ENCODE measurements at regions not wholly inside any gene's neighbourhood (a gene's known extent, or its start where the extent isn't known, plus 50 kb on each side); places are given as distances from the start of the nearest gene placed in this dataset.

- TF ChIP-seq ZNF532 (CRISPR knock-in tag; IDR thresholded peaks at IDR 0.05; ENCODE audit: borderline replicate concordance) = no peak
- TF ChIP-seq AFF4 (CRISPR knock-in tag; IDR thresholded peaks at IDR 0.05; ENCODE audit: borderline replicate concordance) = no peak
- no peak for TF ChIP-seq ETV6 (CRISPR knock-in tag; IDR thresholded peaks at IDR 0.05)
- TF ChIP-seq STAT6 (CRISPR knock-in tag; conservative IDR thresholded peaks at IDR 0.05; ENCODE audit: low read depth) = no peak
- no peak for TF ChIP-seq CREB1 (CRISPR knock-in tag; IDR thresholded peaks at IDR 0.05)
- no peak for TF ChIP-seq TCF7 (CRISPR knock-in tag; IDR thresholded peaks at IDR 0.05; ENCODE audit: low read depth)
- no peak for TF ChIP-seq ZNF263 (CRISPR knock-in tag; IDR thresholded peaks at IDR 0.05; ENCODE audit: low read depth)
- TF ChIP-seq ZBTB43 (CRISPR knock-in tag; IDR thresholded peaks at IDR 0.05) = no peak
- no peak for TF ChIP-seq PRRX2 (CRISPR knock-in tag; IDR thresholded peaks at IDR 0.05)
- no peak for TF ChIP-seq ZSCAN18 (CRISPR knock-in tag; IDR thresholded peaks at IDR 0.05)
These were observed 559.6 kb downstream of the MCTP2 start (continued) for GRCh38 chr15:94791008-94791407.

GRCh38 chr15:94791510-94791909 lies 560.1 kb downstream of the MCTP2 start:
- Mint-ChIP-seq H3K27me3 (ENCODE audit: low read depth) (no peaks in the 10 kb centered on the region), H3K4me3 (no peak overlapping the region), H3K4me1 (peaks cover 35% of the 10 kb centered on the region), H3K9me3 (peaks cover 11% of the 10 kb centered on the region; the same call in 1 of the 2 replicates), H3K27ac (no peak overlapping the region), H3K36me3 (no peaks in the 10 kb centered on the region)
- DNase-seq (ENCODE audit: low spot score) (no peak), ATAC-seq (no peak)
- POLR2A ChIA-PET = no interaction called here
- CTCF ChIA-PET = no interaction called here
- TF ChIP-seq PREB (CRISPR knock-in tag; IDR thresholded peaks at IDR 0.05; ENCODE audit: borderline replicate concordance) (no peak), ZBTB21 (CRISPR knock-in tag; IDR thresholded peaks at IDR 0.05; ENCODE audit: borderline replicate concordance) (no peak), HMGA2 (CRISPR knock-in tag; IDR thresholded peaks at IDR 0.05) (no peak), ETV6 (CRISPR knock-in tag; IDR thresholded peaks at IDR 0.05) (no peak), ATF6 (CRISPR knock-in tag; IDR thresholded peaks at IDR 0.05) (no peak), JUN (CRISPR knock-in tag; IDR thresholded peaks at IDR 0.05) (no peak)
